ENCODE measurements at regions not wholly inside any gene's neighbourhood (a gene's known extent, or its start where the extent isn't known, plus 50 kb on each side); places are given as distances from the start of the nearest gene placed in this dataset.

GRCh38 chr4:108520807-108521206 is 99.6 kb upstream of the RPL34 start:
- no peak for DNase-seq

GRCh38 chr4:108519911-108520601 is 100.3 kb upstream of the RPL34 start:
- DNase-seq = no peak

GRCh38 chr4:108519208-108519833 is 101.1 kb upstream of the RPL34 start:
- no peak for DNase-seq

GRCh38 chr4:108512615-108513505 is 107.5 kb upstream of the RPL34 start:
- peak; percentile 57 for DNase-seq

- DNase-seq = no peak
These were observed 108.8 kb upstream of the RPL34 start for GRCh38 chr4:108511618-108512017.

GRCh38 chr4:108502356-108502755 is 118.0 kb upstream of the RPL34 start:
- DNase-seq = no peak

DNA sequence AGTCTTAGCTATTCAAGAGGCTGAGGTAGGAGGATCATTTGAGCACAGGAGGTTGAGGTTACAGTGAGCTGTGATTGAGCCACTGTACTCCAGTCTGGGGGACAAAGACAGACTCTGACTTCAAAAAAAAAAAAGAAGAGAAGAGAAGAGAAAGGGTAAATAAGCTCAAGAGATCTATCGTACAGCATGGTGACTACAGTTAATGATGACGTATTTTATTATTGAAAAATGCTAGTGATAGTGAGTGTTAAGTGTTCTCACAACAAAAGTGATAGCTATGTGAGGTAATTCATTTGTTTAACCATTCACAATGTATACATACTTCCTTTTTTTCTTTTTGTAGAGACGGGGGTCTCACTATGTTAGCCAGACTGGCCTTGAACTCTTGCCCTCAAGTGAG is 121.5 kb upstream of the RPL34 start:
- no peak for DNase-seq

DNA sequence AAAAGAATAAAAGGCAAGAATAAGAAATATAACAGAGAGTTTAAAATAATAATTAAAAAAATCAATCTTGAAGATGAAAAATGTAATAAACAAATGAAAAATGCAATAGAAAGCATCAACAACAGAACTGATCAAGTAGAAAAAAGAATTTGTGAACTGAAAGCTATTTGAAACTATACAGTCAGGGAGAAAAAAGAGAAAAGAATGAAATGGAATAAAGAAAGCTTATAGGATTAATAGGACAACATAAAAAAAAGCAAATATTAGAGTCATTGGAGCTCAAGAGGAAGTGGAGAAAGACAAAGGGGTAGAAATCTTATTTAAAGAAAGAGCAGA is 126.8 kb upstream of the RPL34 start:
- DNase-seq = no peak

DNA sequence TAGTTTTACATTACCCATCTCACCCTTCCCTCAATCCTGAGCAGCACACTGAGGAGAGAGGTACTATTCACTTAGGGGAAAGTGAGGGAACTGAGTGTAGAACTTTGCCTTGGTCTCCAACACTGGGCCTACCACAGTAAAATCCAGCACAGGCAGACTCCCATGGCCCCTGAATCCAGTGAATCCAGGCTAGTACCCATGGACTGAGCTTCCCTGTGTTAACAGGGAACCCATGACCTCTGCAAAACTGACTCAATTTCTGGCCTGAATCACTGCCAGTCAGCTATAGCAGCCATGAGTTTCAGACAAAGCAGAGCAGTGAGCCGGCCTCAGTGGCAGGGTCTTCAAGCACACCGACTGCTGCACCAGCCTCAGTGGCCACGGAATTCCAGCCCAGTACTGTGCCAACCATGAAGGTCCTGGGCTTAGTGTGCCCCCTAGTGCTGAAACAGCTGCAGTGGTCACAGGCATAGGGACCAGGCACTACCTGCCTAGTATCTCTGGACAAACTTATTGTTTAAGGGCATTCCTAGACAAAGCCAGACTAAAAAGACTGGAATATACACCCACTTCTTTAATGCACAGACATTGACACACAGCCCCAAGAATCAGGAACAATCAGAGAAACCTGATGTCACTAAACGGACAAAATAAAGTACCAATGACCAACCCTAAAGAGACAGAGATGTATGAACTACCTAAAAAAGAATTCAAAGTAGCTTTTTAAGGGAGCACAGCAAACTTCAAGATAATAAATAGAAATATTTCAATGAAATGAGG is 127.4 kb upstream of the RPL34 start:
- peak; percentile 39 for DNase-seq

GRCh38 chr4:108488865-108489264 is 131.5 kb upstream of the RPL34 start:
- no peak for DNase-seq

GRCh38 chr4:108486046-108486445 is 134.3 kb upstream of the RPL34 start:
- DNase-seq = no peak

DNA sequence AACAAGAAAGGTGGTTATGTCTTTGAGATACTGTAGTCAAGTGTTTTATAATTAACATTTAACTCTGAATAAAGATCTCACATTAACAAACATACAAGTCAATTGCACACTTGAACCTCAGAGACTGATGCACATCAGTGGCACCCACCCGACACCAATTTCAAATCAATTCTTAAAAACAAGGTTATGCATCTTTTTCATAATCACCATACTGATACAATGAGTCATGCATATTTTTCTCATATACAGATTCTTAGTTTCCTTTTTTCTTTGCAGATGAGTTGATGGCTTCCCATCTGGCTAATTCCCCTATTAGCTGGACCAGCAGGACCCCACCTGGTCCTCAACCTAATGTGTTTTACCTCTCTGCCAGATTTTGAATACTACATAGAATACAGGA is 136.2 kb upstream of the RPL34 start:
- peak; percentile 17 for DNase-seq

DNA sequence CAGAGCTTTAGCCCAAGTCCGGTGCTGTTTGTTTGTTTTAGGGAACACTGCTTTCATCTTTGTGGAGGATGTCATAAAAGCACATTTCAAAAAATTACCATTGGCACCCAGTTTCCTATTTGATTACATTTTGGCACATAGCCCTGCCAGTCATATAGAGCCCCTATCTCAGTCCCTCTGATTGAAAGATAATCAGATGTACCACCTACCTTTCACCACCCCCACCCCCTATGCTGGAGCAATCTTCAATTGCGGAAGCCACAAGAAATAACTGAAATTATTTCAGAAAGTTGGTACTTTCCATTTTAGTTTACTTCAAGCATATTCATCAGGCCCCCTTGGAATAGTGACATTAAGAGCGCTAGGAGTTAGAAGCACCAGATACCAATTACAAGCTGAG is 136.7 kb upstream of the RPL34 start:
- no peak for DNase-seq

DNA sequence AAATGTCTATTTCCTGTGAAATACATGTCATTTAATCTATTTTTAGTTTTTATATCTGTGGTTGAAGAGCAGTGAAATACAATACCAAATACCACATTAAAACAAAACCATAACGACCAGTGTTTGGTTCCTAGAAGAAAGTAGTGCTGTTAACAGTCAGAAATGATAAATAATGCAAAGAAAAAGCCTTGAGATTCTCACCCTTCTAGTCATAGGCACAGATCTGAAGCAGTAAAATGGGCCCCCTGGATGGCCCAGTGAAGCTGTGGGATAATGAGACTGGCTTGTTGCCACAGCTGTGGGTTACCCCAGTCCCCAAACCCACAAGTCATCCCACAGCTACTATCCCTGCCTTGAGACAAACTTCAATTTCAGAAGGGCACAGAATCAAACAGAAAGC is 137.3 kb upstream of the RPL34 start:
- DNase-seq = peak; percentile 43

- no peak for DNase-seq
These were observed 139.5 kb upstream of the RPL34 start for GRCh38 chr4:108480881-108481280.

DNA sequence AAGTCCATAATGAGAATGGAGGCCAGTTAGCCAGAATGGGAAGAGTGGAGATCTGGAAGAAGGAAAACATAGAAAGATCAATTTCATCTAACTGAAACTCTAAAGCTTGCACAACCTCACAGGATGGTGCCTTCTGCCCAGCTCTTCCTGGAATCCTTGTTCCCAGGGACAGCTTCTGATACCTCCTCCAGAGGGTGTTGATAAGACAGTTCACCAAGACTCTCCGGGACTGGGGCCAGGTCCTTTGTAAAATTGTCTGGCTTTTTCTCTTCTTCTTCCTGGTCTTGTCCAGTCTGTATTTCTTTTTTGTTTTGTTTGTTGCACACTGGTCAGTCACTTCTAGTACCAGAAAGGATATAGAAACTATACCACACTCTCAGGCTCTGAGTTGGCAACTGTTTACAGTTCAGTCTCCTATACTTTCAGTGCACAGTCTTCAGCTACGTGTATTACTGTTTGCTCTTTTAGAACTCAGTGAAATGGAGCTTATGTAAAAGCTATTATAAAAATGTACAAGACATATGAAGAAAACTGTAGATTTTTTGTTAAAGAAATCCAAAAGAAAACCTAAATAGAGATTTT is 142.8 kb upstream of the RPL34 start:
- DNase-seq = no peak

- DNase-seq = no peak
These were observed 147.1 kb upstream of the RPL34 start for GRCh38 chr4:108473163-108473720.

- DNase-seq = peak; percentile 46
These were observed 153.2 kb upstream of the RPL34 start for GRCh38 chr4:108466936-108467902.

DNA sequence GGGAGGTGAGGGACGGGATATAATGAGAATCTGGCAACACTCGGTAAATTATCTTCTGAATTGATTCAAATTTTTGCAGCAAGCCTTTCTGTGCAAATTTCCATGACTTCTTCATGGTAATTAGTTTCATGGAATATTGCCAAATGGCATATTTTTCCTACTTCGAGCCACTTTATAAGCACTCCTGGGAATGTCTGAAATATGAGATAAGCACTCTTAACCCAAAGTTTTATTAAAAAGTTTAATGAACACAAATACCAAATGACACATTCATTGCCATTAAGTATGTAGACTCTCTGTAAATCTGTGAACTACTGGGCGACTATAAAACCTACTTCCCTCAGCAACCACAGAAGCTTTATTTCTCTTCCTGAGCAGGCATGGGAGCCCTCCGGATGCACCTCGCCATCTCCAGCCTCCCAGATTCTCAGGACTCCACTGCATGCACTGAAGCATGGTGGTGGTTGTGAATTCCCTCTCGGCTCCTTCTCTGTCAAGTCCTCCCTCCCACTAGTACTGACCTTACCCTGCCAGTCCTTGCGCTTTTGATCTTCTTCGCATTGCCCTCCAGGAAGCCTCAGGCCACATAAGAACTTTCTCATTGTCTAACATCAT is 154.4 kb upstream of the RPL34 start:
- DNase-seq = no peak

DNA sequence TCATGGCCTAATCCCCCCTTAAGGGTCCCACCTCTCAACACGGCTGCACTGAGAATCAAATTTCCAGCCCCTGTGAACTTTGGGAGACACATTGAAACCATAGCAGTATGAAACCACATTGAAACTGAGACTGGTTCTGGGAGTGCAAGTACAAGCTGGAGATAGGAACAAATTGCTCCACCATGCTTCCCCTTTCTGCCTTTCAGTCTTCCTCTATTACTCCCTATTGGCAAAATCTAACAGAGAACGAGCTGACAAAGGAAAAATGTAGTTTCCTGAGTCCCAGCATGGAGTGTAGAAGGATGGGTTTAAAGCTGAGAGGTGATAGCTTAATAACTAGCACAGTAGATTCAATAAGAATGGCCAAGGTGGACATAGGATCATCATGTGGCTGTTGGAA is 161.7 kb upstream of the RPL34 start:
- DNase-seq = no peak

Data from fibroblast of skin of scalp (primary cell).